Coronary artery (tissue), 2 donors: ENCODE measurements at regions not wholly inside any gene's neighbourhood (a gene's known extent, or its start where the extent isn't known, plus 50 kb on each side); places are given as distances from the start of the nearest gene placed in this dataset.

Experiments used
- DNase-seq: peaks from one replicate; pipeline ENCODE4 v3.0.0-alpha.2; 2017; ENCODE audit warnings: low spot score
- H3K27ac ChIP-seq, 2 donors: fragments of 200-600 bp; sonication (generic); one replicate each; pipeline ENCODE4 v1.5.1; 2016 to 2019
- H3K4me3 ChIP-seq: fragments of 200-600 bp; sonication (generic); 2 replicates; pipeline ENCODE4 v1.5.1; 2016; ENCODE audit warnings: mild to moderate bottlenecking, moderate library complexity
- CTCF ChIP-seq: fragments of 200-600 bp; sonication (generic); IDR thresholded peaks from one replicate; pipeline ENCODE4 v1.5.1; 2019; ENCODE audit warnings: antibody characterized with exemption

GRCh38 chr16:75908331-75909117, 182.2 kb upstream of the CPHXL start:
- no peak for TF ChIP-seq CTCF
- Histone ChIP-seq H3K4me3 (no peak overlapping the region), H3K27ac (no peak overlapping the region)
- no peak for DNase-seq

- Histone ChIP-seq H3K27ac (no peak overlapping the region), H3K4me3 (no peak overlapping the region)
- no peak for DNase-seq
- no peak for TF ChIP-seq CTCF
Measured at GRCh38 chr16:75909746-75910145, 183.5 kb upstream of the CPHXL start.

GRCh38 chr16:75911896-75912295, 185.6 kb upstream of the CPHXL start:
- no peak for DNase-seq
- no peak overlapping the region for H3K27ac ChIP-seq
- no peak for TF ChIP-seq CTCF
- H3K4me3 ChIP-seq: no peak overlapping the region

GRCh38 chr16:75913958-75914357, 187.7 kb upstream of the CPHXL start:
- H3K27ac ChIP-seq: no peak overlapping the region
- no peak for DNase-seq
- no peak for TF ChIP-seq CTCF
- no peak overlapping the region for H3K4me3 ChIP-seq

GRCh38 chr16:75916451-75916850, 190.2 kb upstream of the CPHXL start:
- no peak for DNase-seq
- Histone ChIP-seq H3K4me3 (no peak overlapping the region), H3K27ac (no peak overlapping the region)
- no peak for TF ChIP-seq CTCF

GRCh38 chr16:75918109-75918508, 191.8 kb upstream of the CPHXL start:
- H3K27ac ChIP-seq: no peak overlapping the region
- no peak for DNase-seq
- no peak overlapping the region for H3K4me3 ChIP-seq
- TF ChIP-seq CTCF: no peak

GRCh38 chr16:75919664-75920063, 193.4 kb upstream of the CPHXL start:
- Histone ChIP-seq H3K4me3 (peak overlapping the region; percentile 19), H3K27ac (no peak overlapping the region)
- DNase-seq: no peak
- no peak for TF ChIP-seq CTCF
